K562 (cell line): ENCODE measurements at regions not wholly inside any gene's neighbourhood (a gene's known extent, or its start where the extent isn't known, plus 50 kb on each side); places are given as distances from the start of the nearest gene placed in this dataset.

ENCODE experiments used
- ASH1L ChIP-seq: fragments of 450-650 bp; IDR thresholded peaks from 2 replicates; pipeline ENCODE4 v1.6.1; 2018; ENCODE audit warnings: borderline replicate concordance, mild to moderate bottlenecking, low read depth; ENCODE audit not compliant: partially characterized antibody
- CEBPG ChIP-seq, 3 experiments: fragments of 200-800 bp in 1 of 3; sonication (Bioruptor generic) in 1 of 3; sonication (generic) in 1 of 3; formaldehyde crosslinking in 1 of 3; IDR thresholded peaks in 2 of 3; conservative IDR thresholded peaks in 1 of 3; 2 replicates each; pipeline versions ENCODE4 v1.6.1 to v1.8.0; 2016 to 2022; ENCODE audit warnings: missing compliant biosample characterization in 2 of 3, missing genetic modification characterization in 2 of 3, mild to moderate bottlenecking in 1 of 3, missing genetic modification reagents in 1 of 3
- CXXC5 ChIP-seq: fragments of 250-450 bp; sonication (Bioruptor Pico); IDR thresholded peaks from 2 replicates; pipeline ENCODE4 v1.8.0; 2022; ENCODE audit warnings: inconsistent platforms, mild to moderate bottlenecking, moderate library complexity
- ETS2 ChIP-seq: IDR thresholded peaks from 2 replicates; pipeline ENCODE4 v1.6.1; 2016; ENCODE audit warnings: borderline replicate concordance, missing genetic modification characterization, mild to moderate bottlenecking, moderate library complexity, missing compliant biosample characterization; ENCODE audit not compliant: poor library complexity, severe bottlenecking
- JUND ChIP-seq, 2 experiments: IDR thresholded peaks; 2 replicates in 1 of 2; 3 replicates in 1 of 2; pipeline ENCODE4 v1.6.1; 2011; ENCODE audit warnings: borderline replicate concordance in 2 of 2, low read depth in 2 of 2, low read length in 2 of 2, improper control_type of control experiment in 1 of 2, missing biosample characterization in 1 of 2, missing genetic modification characterization in 1 of 2, missing genetic modification reagents in 1 of 2
- LARP7 ChIP-seq: fragments of 450-650 bp; IDR thresholded peaks from 2 replicates; pipeline ENCODE4 v1.6.1; 2016
- NR2C2 ChIP-seq, 2 experiments: fragments of 200-800 bp in 1 of 2; sonication (Bioruptor generic) in 1 of 2; sonication (generic) in 1 of 2; formaldehyde crosslinking in 1 of 2; IDR thresholded peaks; 2 replicates each; pipeline versions ENCODE4 v1.6.1 to v1.8.0; 2016 to 2022; ENCODE audit warnings: mild to moderate bottlenecking in 1 of 2, missing compliant biosample characterization in 1 of 2, missing genetic modification characterization in 1 of 2, missing genetic modification reagents in 1 of 2
- RBBP5 ChIP-seq: fragments of 200-600 bp; sonication (generic); IDR thresholded peaks from 2 replicates; pipeline ENCODE4 v1.6.1; 2012; ENCODE audit warnings: borderline replicate concordance, mild to moderate bottlenecking, low read length, control low read depth, inconsistent platforms; ENCODE audit not compliant: insufficient read depth, poor library complexity, severe bottlenecking
- RBM25 ChIP-seq: fragments of 200-400 bp; formaldehyde crosslinking; IDR thresholded peaks from 2 replicates; pipeline ENCODE4 v1.6.1; 2018; ENCODE audit warnings: low read length, low read depth, moderate library complexity; ENCODE audit not compliant: severe bottlenecking
- RBM39 ChIP-seq: fragments of 200-400 bp; formaldehyde crosslinking; optimal IDR thresholded peaks from 2 replicates; pipeline ENCODE3; 2018; ENCODE audit warnings: low read depth, low read length
- SRF ChIP-seq, 2 experiments: fragments of 250-450, 450-650 bp in 1 of 2; sonication (Bioruptor Pico) in 1 of 2; sonication (generic) in 1 of 2; formaldehyde crosslinking; IDR thresholded peaks; 2 replicates each; pipeline versions ENCODE4 v1.5.0 to v1.5.1; 2020 to 2022; ENCODE audit warnings: mild to moderate bottlenecking in 1 of 2, missing genetic modification reagents in 1 of 2
- TAF7 ChIP-seq: fragments of 450-650 bp; IDR thresholded peaks from 2 replicates; pipeline ENCODE4 v1.6.1; 2016; ENCODE audit warnings: missing genetic modification characterization, missing compliant biosample characterization
- TEAD2 ChIP-seq: fragments of 450-650 bp; IDR thresholded peaks from 2 replicates; pipeline ENCODE4 v1.6.1; 2016; ENCODE audit warnings: missing genetic modification characterization, control low read depth, missing compliant biosample characterization
- ZC3H8 ChIP-seq: fragments of 450-650 bp; IDR thresholded peaks from 2 replicates; pipeline ENCODE4 v1.6.1; 2017
- ZNF134 ChIP-seq: fragments of 250-450 bp; sonication (Bioruptor Pico); conservative IDR thresholded peaks from 2 replicates; pipeline ENCODE4 v1.4.0; 2020
- ZNF197 ChIP-seq: fragments of 200-800 bp; sonication (Bioruptor generic); IDR thresholded peaks from 2 replicates; pipeline ENCODE4 v1.6.1; 2016; ENCODE audit warnings: low read depth, missing genetic modification characterization, missing compliant biosample characterization
- ZNF239 ChIP-seq: fragments of 250-450 bp; sonication (Bioruptor Pico); IDR thresholded peaks from 2 replicates; pipeline ENCODE4 v1.4.0; 2020; ENCODE audit warnings: mild to moderate bottlenecking
- ZNF830 ChIP-seq: fragments of 250-450 bp; sonication (Bioruptor Pico); IDR thresholded peaks from 2 replicates; pipeline ENCODE4 v1.5.0; 2021; ENCODE audit warnings: mild to moderate bottlenecking
- TF ChIP-seq, protein P1 (sequence below): fragments of 450-650 bp; formaldehyde crosslinking; IDR thresholded peaks from 2 replicates; pipeline ENCODE4 v1.4.0; 2020; ENCODE audit warnings: mild to moderate bottlenecking, moderate library complexity
- TF ChIP-seq, protein P2 (sequence below): fragments of 450-650 bp; IDR thresholded peaks from 2 replicates; pipeline ENCODE4 v1.6.1; 2017; ENCODE audit warnings: mild to moderate bottlenecking, moderate library complexity
- TF ChIP-seq, protein P3 (sequence below): fragments of 450-650 bp; IDR thresholded peaks from 2 replicates; pipeline ENCODE4 v1.6.1; 2017; ENCODE audit warnings: antibody characterized with exemption, mild to moderate bottlenecking

DNA sequence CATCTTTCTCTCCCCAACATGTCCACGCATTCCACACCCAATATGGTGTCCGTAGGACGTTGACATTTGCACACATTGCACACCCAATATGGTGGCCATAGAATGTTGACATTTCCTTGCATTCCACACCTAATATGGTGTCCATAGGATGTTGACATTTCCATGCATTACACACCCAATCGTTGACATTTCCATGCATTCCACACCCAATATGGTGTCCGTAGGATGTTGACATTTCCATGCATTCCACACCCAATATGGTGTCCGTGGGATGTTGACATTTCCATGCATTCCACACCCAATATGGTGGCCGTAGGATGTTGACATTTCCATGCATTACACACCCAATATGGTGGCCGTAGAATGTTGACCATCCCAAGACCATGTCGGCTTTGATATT lies 88.4 kb upstream of the SHOX start (continued):
- TF ChIP-seq ETS2 (tag) (no peak), RBBP5 (no peak), SRF (CRISPR knock-in tag; IDR thresholded peaks at IDR 0.05) (peak; percentile 57 to 88; a peak in 3 of 4 replicates), ZNF830 (no peak), CEBPG (CRISPR knock-in tag; IDR thresholded peaks at IDR 0.05) (no peak; the same call in 1 of the 2 replicates), CEBPG (tag; conservative IDR thresholded peaks at IDR 0.05 in 1 of 2, IDR thresholded peaks at IDR 0.05 in 1 of 2) (peak; percentile 63 to 77), NR2C2 (CRISPR knock-in tag; IDR thresholded peaks at IDR 0.05) (no peak), NR2C2 (tag; IDR thresholded peaks at IDR 0.05) (peak; percentile 87), LARP7 (no peak), ASH1L (no peak), ZC3H8 (no peak), RBM25 (no peak), CXXC5 (peak; percentile 50), ZNF239 (no peak), JUND (IDR thresholded peaks at IDR 0.05; ENCODE audit: borderline replicate concordance, low read depth, low read length) (no peak), JUND (tag; IDR thresholded peaks at IDR 0.05; ENCODE audit: borderline replicate concordance, low read depth, low read length) (peak; percentile 91; the same call in 2 of the 3 replicates), RBM39 (no peak), ZNF197 (peak; percentile 93), TAF7 (tag) (0 out of 2 replicates have a peak, but pooled peaks have one; percentile 35), ZNF134 (CRISPR knock-in tag) (no peak), TEAD2 (tag) (peak; percentile 90)
- TF ChIP-seq, protein P1, sequence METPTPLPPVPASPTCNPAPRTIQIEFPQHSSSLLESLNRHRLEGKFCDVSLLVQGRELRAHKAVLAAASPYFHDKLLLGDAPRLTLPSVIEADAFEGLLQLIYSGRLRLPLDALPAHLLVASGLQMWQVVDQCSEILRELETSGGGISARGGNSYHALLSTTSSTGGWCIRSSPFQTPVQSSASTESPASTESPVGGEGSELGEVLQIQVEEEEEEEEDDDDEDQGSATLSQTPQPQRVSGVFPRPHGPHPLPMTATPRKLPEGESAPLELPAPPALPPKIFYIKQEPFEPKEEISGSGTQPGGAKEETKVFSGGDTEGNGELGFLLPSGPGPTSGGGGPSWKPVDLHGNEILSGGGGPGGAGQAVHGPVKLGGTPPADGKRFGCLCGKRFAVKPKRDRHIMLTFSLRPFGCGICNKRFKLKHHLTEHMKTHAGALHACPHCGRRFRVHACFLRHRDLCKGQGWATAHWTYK (CRISPR knock-in tag) = peak; percentile 54; the same call in 1 of the 2 replicates
- TF ChIP-seq, protein P2, sequence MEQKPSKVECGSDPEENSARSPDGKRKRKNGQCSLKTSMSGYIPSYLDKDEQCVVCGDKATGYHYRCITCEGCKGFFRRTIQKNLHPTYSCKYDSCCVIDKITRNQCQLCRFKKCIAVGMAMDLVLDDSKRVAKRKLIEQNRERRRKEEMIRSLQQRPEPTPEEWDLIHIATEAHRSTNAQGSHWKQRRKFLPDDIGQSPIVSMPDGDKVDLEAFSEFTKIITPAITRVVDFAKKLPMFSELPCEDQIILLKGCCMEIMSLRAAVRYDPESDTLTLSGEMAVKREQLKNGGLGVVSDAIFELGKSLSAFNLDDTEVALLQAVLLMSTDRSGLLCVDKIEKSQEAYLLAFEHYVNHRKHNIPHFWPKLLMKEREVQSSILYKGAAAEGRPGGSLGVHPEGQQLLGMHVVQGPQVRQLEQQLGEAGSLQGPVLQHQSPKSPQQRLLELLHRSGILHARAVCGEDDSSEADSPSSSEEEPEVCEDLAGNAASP = no peak
- TF ChIP-seq, protein P3, sequence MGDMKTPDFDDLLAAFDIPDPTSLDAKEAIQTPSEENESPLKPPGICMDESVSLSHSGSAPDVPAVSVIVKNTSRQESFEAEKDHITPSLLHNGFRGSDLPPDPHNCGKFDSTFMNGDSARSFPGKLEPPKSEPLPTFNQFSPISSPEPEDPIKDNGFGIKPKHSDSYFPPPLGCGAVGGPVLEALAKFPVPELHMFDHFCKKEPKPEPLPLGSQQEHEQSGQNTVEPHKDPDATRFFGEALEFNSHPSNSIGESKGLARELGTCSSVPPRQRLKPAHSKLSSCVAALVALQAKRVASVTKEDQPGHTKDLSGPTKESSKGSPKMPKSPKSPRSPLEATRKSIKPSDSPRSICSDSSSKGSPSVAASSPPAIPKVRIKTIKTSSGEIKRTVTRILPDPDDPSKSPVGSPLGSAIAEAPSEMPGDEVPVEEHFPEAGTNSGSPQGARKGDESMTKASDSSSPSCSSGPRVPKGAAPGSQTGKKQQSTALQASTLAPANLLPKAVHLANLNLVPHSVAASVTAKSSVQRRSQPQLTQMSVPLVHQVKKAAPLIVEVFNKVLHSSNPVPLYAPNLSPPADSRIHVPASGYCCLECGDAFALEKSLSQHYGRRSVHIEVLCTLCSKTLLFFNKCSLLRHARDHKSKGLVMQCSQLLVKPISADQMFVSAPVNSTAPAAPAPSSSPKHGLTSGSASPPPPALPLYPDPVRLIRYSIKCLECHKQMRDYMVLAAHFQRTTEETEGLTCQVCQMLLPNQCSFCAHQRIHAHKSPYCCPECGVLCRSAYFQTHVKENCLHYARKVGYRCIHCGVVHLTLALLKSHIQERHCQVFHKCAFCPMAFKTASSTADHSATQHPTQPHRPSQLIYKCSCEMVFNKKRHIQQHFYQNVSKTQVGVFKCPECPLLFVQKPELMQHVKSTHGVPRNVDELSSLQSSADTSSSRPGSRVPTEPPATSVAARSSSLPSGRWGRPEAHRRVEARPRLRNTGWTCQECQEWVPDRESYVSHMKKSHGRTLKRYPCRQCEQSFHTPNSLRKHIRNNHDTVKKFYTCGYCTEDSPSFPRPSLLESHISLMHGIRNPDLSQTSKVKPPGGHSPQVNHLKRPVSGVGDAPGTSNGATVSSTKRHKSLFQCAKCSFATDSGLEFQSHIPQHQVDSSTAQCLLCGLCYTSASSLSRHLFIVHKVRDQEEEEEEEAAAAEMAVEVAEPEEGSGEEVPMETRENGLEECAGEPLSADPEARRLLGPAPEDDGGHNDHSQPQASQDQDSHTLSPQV = no peak
